ENCODE measurements at regions not wholly inside any gene's neighbourhood (a gene's known extent, or its start where the extent isn't known, plus 50 kb on each side); places are given as distances from the start of the nearest gene placed in this dataset.
A peak's percentile ranks its signal among the peaks of the same experiment; 100 is the strongest.

- CTCF ChIA-PET (ENCODE audit: partially characterized antibody) = no interaction called here
- H3K79me1 ChIP-seq (ENCODE audit: low read depth, low read length) = no peaks in the 10 kb centered on the region
- TF ChIP-seq SIX5 (IDR thresholded peaks at IDR 0.05; ENCODE audit: low read depth, low read length) (no peak), KDM5A (IDR thresholded peaks at IDR 0.05; ENCODE audit: low read length) (no peak), TAF1 (IDR thresholded peaks at IDR 0.05; ENCODE audit: low read depth, low read length) (no peak), FOSL1 (IDR thresholded peaks at IDR 0.05; ENCODE audit: insufficient read depth, low read depth, low read length) (no peak), POLR2AphosphoS5 (IDR thresholded peaks at IDR 0.05; ENCODE audit: low read depth, low read length) (no peak), ATF2 (IDR thresholded peaks at IDR 0.05; ENCODE audit: low read length) (no peak), JUND (IDR thresholded peaks at IDR 0.05; ENCODE audit: low read length) (no peak), ZNF274 (IDR thresholded peaks at IDR 0.05; ENCODE audit: borderline replicate concordance, extremely low read depth, low read length) (no peak), SAP30 (IDR thresholded peaks at IDR 0.05; ENCODE audit: insufficient read depth, insufficient replicate concordance, low read length) (no peak), CBX5 (IDR thresholded peaks at IDR 0.05; ENCODE audit: low read depth, low read length) (no peak), BACH1 (IDR thresholded peaks at IDR 0.05; ENCODE audit: low read length) (no peak)
Observed at GRCh38 chr6:119453242-119454200, 104.0 kb upstream of the MAN1A1 start.

More at GRCh38 chr6:119453242-119454200, 104.0 kb upstream of the MAN1A1 start:
- Histone ChIP-seq H3K79me2 (ENCODE audit: control insufficient read depth in 1 of 2, insufficient read depth in 2 of 2, low read length in 2 of 2) (no peaks in the 10 kb centered on the region), H2BK12ac (ENCODE audit: low read depth, low read length) (peak overlapping the region; percentile 94), H3K14ac (ENCODE audit: insufficient read length) (no peak overlapping the region), H3K23ac (ENCODE audit: insufficient read length) (no peak overlapping the region), H2AK5ac (ENCODE audit: low read depth, low read length) (no peak overlapping the region; the same call in 1 of the 2 replicates), H3K56ac (replicated peaks; ENCODE audit: insufficient read length, low read depth, low read length) (no peak overlapping the region), H2BK20ac (ENCODE audit: low read length) (no peak overlapping the region; the same call in 1 of the 2 replicates), H2BK15ac (ENCODE audit: low read length) (0 out of 2 replicates have a peak overlapping the region, but pooled peaks have one; percentile 75), H3K23me2 (ENCODE audit: low read depth, low read length) (no peaks in the 10 kb centered on the region), H3K4me2 (ENCODE audit: insufficient read depth in 1 of 2, low read depth in 2 of 2, low read length in 2 of 2) (no peak overlapping the region), H3K4me3 (ENCODE audit: extremely low read depth in 1 of 4, insufficient read depth in 2 of 4, low read depth in 3 of 4, low read length in 4 of 4) (no peak overlapping the region), H3K36me3 (ENCODE audit: control insufficient read depth in 2 of 4, insufficient read depth in 4 of 4, low read length in 3 of 4) (no peaks in the 10 kb centered on the region), H3K9me3 (ENCODE audit: insufficient read depth in 2 of 2, low read depth in 1 of 2, low read length in 1 of 2) (no peaks in the 10 kb centered on the region), H3K9ac (replicated peaks in 1 of 4; ENCODE audit: extremely low read depth in 1 of 4, low read depth in 3 of 4, low read length in 3 of 4) (no peak overlapping the region; a peak in 1 of 7 replicates), H2BK120ac (replicated peaks; ENCODE audit: low read depth, low read length) (no peak overlapping the region), H2AFZ (ENCODE audit: low read length) (peak overlapping the region; percentile 95; the same call in 1 of the 2 replicates), H2BK5ac (ENCODE audit: low read depth, low read length) (peak overlapping the region; percentile 66), H3K27me3 (replicated peaks in 1 of 4; ENCODE audit: control insufficient read depth in 3 of 4, extremely low read depth in 1 of 4, insufficient read depth in 3 of 4, low read length in 3 of 4) (no peaks in the 10 kb centered on the region), H3K18ac (ENCODE audit: extremely low read depth, low read length) (no peak overlapping the region), H4K8ac (ENCODE audit: extremely low read depth, insufficient read depth, low read length) (no peak overlapping the region), H4K20me1 (replicated peaks in 1 of 2; ENCODE audit: control insufficient read depth in 1 of 2, insufficient read depth in 2 of 2, low read length in 2 of 2) (no peaks in the 10 kb centered on the region), H3K4me1 (replicated peaks in 1 of 4; ENCODE audit: control insufficient read depth in 3 of 4, insufficient read depth in 4 of 4, low read length in 3 of 4) (peaks cover 0 to 5% (median 3%) of the 10 kb centered on the region in 4 experiments; a peak in 2 of 7 replicates), H3K27ac (ENCODE audit: low read depth, low read length) (no peak overlapping the region), H4K5ac (ENCODE audit: insufficient read length, low read depth, low read length) (no peak overlapping the region), H4K91ac (replicated peaks; ENCODE audit: insufficient read length, low read length) (peak overlapping the region; percentile 61), H3K4ac (replicated peaks; ENCODE audit: insufficient read length, low read depth, low read length) (no peak overlapping the region)
- no peak for DNase-seq (ENCODE audit: low read depth in 1 of 2, low spot score in 2 of 2)
- FAIRE-seq = no peak
- POLR2A ChIA-PET (ENCODE audit: partially characterized antibody) = no interaction called here
- 88% methylated on average over 6 of the region's 6 CpGs; no CpG with 5 or more reads in 1 of the 2 experiments for WGBS, 2 experiments (ENCODE audit: extremely low coverage in 1 of 2, insufficient coverage in 1 of 2, insufficient read length in 1 of 2, insufficient replicate concordance in 2 of 2, low coverage in 1 of 2, low lambda C conversion rate in 2 of 2, missing lambda C conversion rate in 1 of 2)
